Spleen (tissue), 11 donors: ENCODE measurements at regions not wholly inside any gene's neighbourhood (a gene's known extent, or its start where the extent isn't known, plus 50 kb on each side); places are given as distances from the start of the nearest gene placed in this dataset.

Experiments
- DNase-seq: peaks from one replicate; pipeline ENCODE4 v3.0.0-alpha.2; 2020
- H3K27ac ChIP-seq, 8 donors: fragments of 200-600 bp; sonication (generic) in 7 of 8; 1 replicate in 4 of 8; 2 replicates in 4 of 8; pipeline versions ENCODE4 v1.5.0 to v1.8.0; 2016 to 2021; ENCODE audit warnings: inconsistent platforms in 4 of 8, mild to moderate bottlenecking in 4 of 8, moderate library complexity in 1 of 8
- H3K27me3 ChIP-seq, 7 donors: fragments of 200-600 bp; sonication (generic) in 6 of 7; replicated peaks in 1 of 7; 1 replicate in 4 of 7; 2 replicates in 3 of 7; pipeline versions ENCODE4 v1.5.0 to v1.8.0; 2016 to 2021; ENCODE audit warnings: inconsistent platforms in 3 of 7, mild to moderate bottlenecking in 1 of 7
- H3K36me3 ChIP-seq, 6 donors: fragments of 200-600 bp; sonication (generic) in 5 of 6; 1 replicate in 4 of 6; 2 replicates in 2 of 6; pipeline versions ENCODE4 v1.5.0 to v1.8.0; 2016 to 2021; ENCODE audit warnings: inconsistent platforms in 2 of 6
- H3K4me1 ChIP-seq, 6 donors: fragments of 200-600 bp; sonication (generic) in 5 of 6; 1 replicate in 3 of 6; 2 replicates in 3 of 6; pipeline versions ENCODE4 v1.5.0 to v1.8.0; 2016 to 2021; ENCODE audit warnings: inconsistent platforms in 3 of 6
- H3K4me3 ChIP-seq, 8 donors: fragments of 200-600 bp; sonication (generic) in 7 of 8; 1 replicate in 4 of 8; 2 replicates in 4 of 8; pipeline versions ENCODE4 v1.5.0 to v1.8.0; 2016 to 2021; ENCODE audit warnings: inconsistent platforms in 4 of 8, mild to moderate bottlenecking in 4 of 8, moderate library complexity in 2 of 8
- H3K9me3 ChIP-seq, 8 donors: fragments of 200-600 bp; sonication (generic) in 7 of 8; 1 replicate in 4 of 8; 2 replicates in 4 of 8; pipeline versions ENCODE4 v1.5.0 to v1.8.0; 2016 to 2021; ENCODE audit warnings: inconsistent platforms in 4 of 8
- CTCF ChIP-seq, 11 experiments: fragments of 200-600 bp in 7 of 11; fragments of 450-650 bp in 4 of 11; sonication (generic) in 4 of 11; IDR thresholded peaks in 8 of 11; conservative IDR thresholded peaks in 3 of 11; 1 replicate in 7 of 11; 2 replicates in 4 of 11; pipeline versions ENCODE4 v1.4.0 to v1.8.0; 2016 to 2021; ENCODE audit warnings: antibody characterized with exemption in 11 of 11, inconsistent platforms in 4 of 11, mild to moderate bottlenecking in 1 of 11
- POLR2A ChIP-seq, 3 donors: fragments of 450-650 bp; IDR thresholded peaks; one replicate each; pipeline ENCODE4 v1.5.1; 2017; ENCODE audit warnings: antibody characterized with exemption in 3 of 3, mild to moderate bottlenecking in 1 of 3
- POLR2AphosphoS5 ChIP-seq, 3 donors: sonication (generic); formaldehyde crosslinking; IDR thresholded peaks; one replicate each; pipeline ENCODE4 v1.5.1; 2017; ENCODE audit warnings: antibody characterized with exemption in 3 of 3
- WGBS, 5 donors: extraction: QIAGEN DNeasy Blood & Tissue Kit in 3 of 5; methylation state at CpG; one replicate each; pipeline versions ENCODE4 v1.1.5 to v1.1.7; 2013 to 2018; 5-methylcytosine and 5-hydroxymethylcytosine counted together
- intact Hi-C: fragments of 100-400 bp; cut with DNase I; formaldehyde crosslinking; loops from one replicate; pipeline ENCODE4 v1.15.0; 2023; ENCODE audit warnings: low total_unique reads
- donor health status: healthy with polysubstance abuse.
- donor health status: DM: no; HTN: no; CAD: no; lungs with moderate emphysema.
- donor health status: DM: no; HTN: no; CAD: no.
- donor health status: Bipolar disorder and iron deficiency.
- donor health status: healthy.
- donor health status: DM: no; HTN: no; CAD: no.
- donor health status: DM: yes; HTN: yes; CAD: no.

GRCh38 chr13:103656311-103656710, 590.1 kb upstream of the SLC10A2 start:
- no peak for DNase-seq
- Histone ChIP-seq H3K4me1 (no peaks in the 10 kb centered on the region), H3K27me3 (no peaks in the 10 kb centered on the region), H3K9me3 (no peaks in the 10 kb centered on the region), H3K36me3 (no peaks in the 10 kb centered on the region), H3K4me3 (no peak overlapping the region), H3K27ac (no peak overlapping the region)
- TF ChIP-seq CTCF (IDR thresholded peaks at IDR 0.05 in 8 of 11, conservative IDR thresholded peaks at IDR 0.05 in 3 of 11) (no peak), POLR2AphosphoS5 (IDR thresholded peaks at IDR 0.05) (no peak), POLR2A (IDR thresholded peaks at IDR 0.05) (no peak)
- 74 to 87% (median 86%) methylated on average over 4 of the region's 4 CpGs for WGBS, 5 donors
- intact Hi-C loops = no loop called here

DNA sequence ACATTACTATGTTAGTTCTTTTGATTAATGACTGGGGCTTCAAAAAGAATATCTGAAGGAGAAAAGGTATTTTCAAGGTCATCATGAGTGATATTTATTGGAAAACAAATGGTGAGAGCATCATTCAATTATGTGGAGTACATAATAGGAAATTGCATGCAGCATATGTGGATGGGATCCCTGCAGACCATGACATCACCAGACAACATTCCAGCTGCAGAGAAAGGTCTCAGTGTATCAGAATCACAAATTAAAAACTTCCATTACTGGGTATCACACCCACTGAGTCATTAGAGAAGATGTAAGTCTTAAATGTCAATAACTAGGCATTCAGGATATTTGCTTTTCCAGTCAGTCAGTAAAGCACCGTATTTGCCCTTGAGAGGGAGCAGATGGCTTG, 574.4 kb upstream of the SLC10A2 start:
- WGBS, 5 donors = 61 to 86% (median 78%) methylated on average over 1 of the region's 1 CpG
- Histone ChIP-seq H3K27me3 (no peaks in the 10 kb centered on the region), H3K4me3 (no peak overlapping the region), H3K36me3 (no peaks in the 10 kb centered on the region), H3K9me3 (peaks cover 0 to 22% (median 0%) of the 10 kb centered on the region in 8 donors), H3K4me1 (no peaks in the 10 kb centered on the region), H3K27ac (no peak overlapping the region)
- no peak for TF ChIP-seq POLR2A (IDR thresholded peaks at IDR 0.05)
- TF ChIP-seq POLR2AphosphoS5 (IDR thresholded peaks at IDR 0.05) = no peak
- no peak for TF ChIP-seq CTCF (IDR thresholded peaks at IDR 0.05 in 8 of 11, conservative IDR thresholded peaks at IDR 0.05 in 3 of 11)
- intact Hi-C loops = no loop called here
- no peak for DNase-seq

- H3K4me3 ChIP-seq = no peak overlapping the region
- no peaks in the 10 kb centered on the region for H3K36me3 ChIP-seq
- peaks cover 0 to 14% (median 0%) of the 10 kb centered on the region in 8 donors for H3K9me3 ChIP-seq
- 64 to 82% (median 66%) methylated on average over 3 of the region's 3 CpGs for WGBS, 5 donors
- H3K4me1 ChIP-seq = no peaks in the 10 kb centered on the region
- no peak for DNase-seq
- intact Hi-C loops = no loop called here
- no peak overlapping the region for H3K27ac ChIP-seq
- TF ChIP-seq CTCF (IDR thresholded peaks at IDR 0.05 in 8 of 11, conservative IDR thresholded peaks at IDR 0.05 in 3 of 11) = no peak
- TF ChIP-seq POLR2A (IDR thresholded peaks at IDR 0.05) = no peak
- H3K27me3 ChIP-seq = no peaks in the 10 kb centered on the region
Observed at GRCh38 chr13:103639326-103639725, 573.1 kb upstream of the SLC10A2 start.

- intact Hi-C loops = no loop called here
- DNase-seq = no peak
- H3K27ac ChIP-seq = no peak overlapping the region
- H3K9me3 ChIP-seq = peaks cover 0 to 8% (median 0%) of the 10 kb centered on the region in 8 donors
- no peaks in the 10 kb centered on the region for H3K4me1 ChIP-seq
- no peaks in the 10 kb centered on the region for H3K27me3 ChIP-seq
- no peak overlapping the region for H3K4me3 ChIP-seq
- no peaks in the 10 kb centered on the region for H3K36me3 ChIP-seq
- no peak for TF ChIP-seq POLR2AphosphoS5 (IDR thresholded peaks at IDR 0.05)
- no peak for TF ChIP-seq CTCF (IDR thresholded peaks at IDR 0.05 in 8 of 11, conservative IDR thresholded peaks at IDR 0.05 in 3 of 11)
- no peak for TF ChIP-seq POLR2A (IDR thresholded peaks at IDR 0.05)
- WGBS, 5 donors = 39 to 79% (median 64%) methylated on average over 2 of the region's 2 CpGs
Observed at GRCh38 chr13:103638706-103639105, 572.5 kb upstream of the SLC10A2 start.
